Retinal pigment epithelial cell (primary cell): ENCODE measurements at regions not wholly inside any gene's neighbourhood (a gene's known extent, or its start where the extent isn't known, plus 50 kb on each side); places are given as distances from the start of the nearest gene placed in this dataset.

Source experiments
- DNase-seq: peaks from one replicate; pipeline ENCODE4 v3.0.0-alpha.2; 2010; ENCODE audit warnings: low read depth
- H3K4me3 ChIP-seq: 2 replicates; pipeline ENCODE4 v1.5.1; 2011; ENCODE audit warnings: mild to moderate bottlenecking, low read length, control low read depth, moderate library complexity
- CTCF ChIP-seq: conservative IDR thresholded peaks from 2 replicates; pipeline ENCODE4 v1.5.1; 2011; ENCODE audit warnings: low read depth, low read length, control low read depth, inconsistent platforms

GRCh38 chr1:98176936-98177335 lies 256.1 kb upstream of the DPYD start:
- H3K4me3 ChIP-seq, result no peak overlapping the region
- no peak for TF ChIP-seq CTCF
- DNase-seq, result no peak

- no peak for DNase-seq
- TF ChIP-seq CTCF, result no peak
- no peak overlapping the region for H3K4me3 ChIP-seq
Observed at GRCh38 chr1:98176414-98176813, 255.6 kb upstream of the DPYD start.

- no peak for DNase-seq
- no peak for TF ChIP-seq CTCF
- no peak overlapping the region for H3K4me3 ChIP-seq
Observed at GRCh38 chr1:98172578-98172977, 251.7 kb upstream of the DPYD start.

- DNase-seq, result no peak
- no peak overlapping the region for H3K4me3 ChIP-seq
- TF ChIP-seq CTCF, result no peak
Observed at GRCh38 chr1:98172022-98172421, 251.2 kb upstream of the DPYD start.

- no peak for TF ChIP-seq CTCF
- DNase-seq, result no peak
- no peak overlapping the region for H3K4me3 ChIP-seq
Observed at GRCh38 chr1:98164509-98164908, 243.7 kb upstream of the DPYD start.

GRCh38 chr1:98157524-98158313 lies 236.9 kb upstream of the DPYD start:
- DNase-seq, result no peak
- no peak overlapping the region for H3K4me3 ChIP-seq
- no peak for TF ChIP-seq CTCF

GRCh38 chr1:98147280-98147679 lies 226.4 kb upstream of the DPYD start:
- TF ChIP-seq CTCF, result no peak
- no peak for DNase-seq
- no peak overlapping the region for H3K4me3 ChIP-seq
